Neural progenitor cell (in vitro differentiated cells): ENCODE measurements at regions not wholly inside any gene's neighbourhood (a gene's known extent, or its start where the extent isn't known, plus 50 kb on each side); places are given as distances from the start of the nearest gene placed in this dataset.

Experiments used
- DNase-seq: peaks from one replicate; pipeline ENCODE4 v3.0.0-alpha.2; 2016; ENCODE audit warnings: low spot score
- H2AFZ ChIP-seq: fragments of 200-600 bp; sonication (generic); replicated peaks from 2 replicates; pipeline ENCODE4 v1.6.1; 2016; ENCODE audit warnings: antibody characterized with exemption
- H3F3A ChIP-seq: fragments of 200-600 bp; sonication (generic); 2 replicates; pipeline ENCODE4 v1.6.1; 2016; ENCODE audit warnings: antibody characterized with exemption, low read depth
- H3K27ac ChIP-seq: fragments of 200-600 bp; sonication (generic); 2 replicates; pipeline ENCODE4 v1.5.1; 2016; ENCODE audit warnings: mild to moderate bottlenecking
- H3K27me3 ChIP-seq: fragments of 200-600 bp; sonication (generic); 2 replicates; pipeline ENCODE4 v1.6.1; 2016; ENCODE audit warnings: mild to moderate bottlenecking, moderate library complexity
- H3K36me3 ChIP-seq: fragments of 200-600 bp; sonication (generic); 2 replicates; pipeline ENCODE4 v1.5.1; 2016
- H3K4me1 ChIP-seq: fragments of 200-600 bp; sonication (generic); 2 replicates; pipeline ENCODE4 v1.6.1; 2016; ENCODE audit warnings: mixed run types
- H3K4me2 ChIP-seq: fragments of 200-600 bp; sonication (generic); 2 replicates; pipeline ENCODE4 v1.6.1; 2016
- H3K4me3 ChIP-seq: fragments of 200-600 bp; sonication (generic); 2 replicates; pipeline ENCODE4 v1.5.1; 2016
- H3K79me2 ChIP-seq: fragments of 200-600 bp; sonication (generic); 2 replicates; pipeline ENCODE4 v1.6.1; 2016; ENCODE audit warnings: low read depth
- H3K9ac ChIP-seq: fragments of 200-600 bp; sonication (generic); 2 replicates; pipeline ENCODE4 v1.6.1; 2016
- H3K9me3 ChIP-seq: fragments of 200-600 bp; sonication (generic); 2 replicates; pipeline ENCODE4 v1.5.1; 2016; ENCODE audit warnings: low read depth
- H4K20me1 ChIP-seq: fragments of 200-600 bp; sonication (generic); 2 replicates; pipeline ENCODE4 v1.6.1; 2016; ENCODE audit warnings: low read depth
- H3K27ac Mint-ChIP-seq: 3 replicates; pipeline ENCODE4 v1.8.0; 2021; ENCODE audit warnings: mixed read lengths
- H3K27me3 Mint-ChIP-seq: 2 replicates; pipeline ENCODE4 v1.8.0; 2022; ENCODE audit warnings: low read depth, mild to moderate bottlenecking, inconsistent platforms, moderate library complexity, mixed read lengths; ENCODE audit not compliant: insufficient read depth
- H3K36me3 Mint-ChIP-seq: 3 replicates; pipeline ENCODE4 v1.8.0; 2021; ENCODE audit warnings: mixed read lengths
- H3K4me1 Mint-ChIP-seq: 3 replicates; pipeline ENCODE4 v1.8.0; 2021; ENCODE audit warnings: mixed read lengths
- H3K4me3 Mint-ChIP-seq: 3 replicates; pipeline ENCODE4 v1.8.0; 2021; ENCODE audit warnings: mild to moderate bottlenecking, moderate library complexity, mixed read lengths
- H3K9me3 Mint-ChIP-seq: 3 replicates; pipeline ENCODE4 v1.8.0; 2020; ENCODE audit warnings: mixed read lengths
- EZH2 ChIP-seq: fragments of 200-600 bp; sonication (generic); IDR thresholded peaks from 2 replicates; pipeline ENCODE4 v1.6.1; 2017; ENCODE audit warnings: antibody characterized with exemption, mild to moderate bottlenecking, moderate library complexity
- EZH2phosphoT487 ChIP-seq: fragments of 200-600 bp; sonication (generic); IDR thresholded peaks from 2 replicates; pipeline ENCODE4 v1.6.1; 2017; ENCODE audit warnings: antibody characterized with exemption
- TF ChIP-seq, protein P1 (sequence below): fragments of 200-600 bp; sonication (generic); IDR thresholded peaks from 2 replicates; pipeline ENCODE4 v1.5.1; 2017; ENCODE audit warnings: antibody characterized with exemption, mild to moderate bottlenecking

DNA sequence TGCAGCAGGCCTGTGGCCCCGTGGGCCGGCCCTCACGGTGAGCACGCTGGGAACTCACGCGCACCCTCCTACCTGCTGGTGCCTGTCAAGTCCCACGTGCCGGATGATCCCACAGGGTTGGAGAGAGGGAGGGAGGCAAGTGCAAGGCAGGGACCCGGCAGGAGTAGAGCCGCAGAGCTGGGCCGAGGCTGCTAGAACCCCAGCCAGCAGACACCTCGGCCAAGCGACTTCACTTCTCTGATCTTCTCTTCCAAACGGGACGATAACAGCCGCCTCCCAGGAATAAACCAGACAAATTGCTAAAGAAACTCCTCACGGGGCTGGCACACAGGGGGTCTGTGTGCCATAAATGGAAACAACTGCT is 1232.8 kb downstream of the TBC1D22A start:
- Mint-ChIP-seq H3K36me3 (no peaks in the 10 kb centered on the region), H3K27ac (no peak overlapping the region), H3K27me3 (peaks cover 6% of the 10 kb centered on the region), H3K4me1 (peaks cover 18% of the 10 kb centered on the region), H3K9me3 (no peaks in the 10 kb centered on the region), H3K4me3 (no peak overlapping the region)
- Histone ChIP-seq H3K9ac (no peak overlapping the region), H3K4me2 (no peak overlapping the region), H3K4me3 (no peak overlapping the region), H3K27ac (no peak overlapping the region), H2AFZ (no peak overlapping the region), H3K36me3 (no peaks in the 10 kb centered on the region), H3K9me3 (no peaks in the 10 kb centered on the region), H3K27me3 (no peaks in the 10 kb centered on the region), H3K4me1 (no peaks in the 10 kb centered on the region), H4K20me1 (no peaks in the 10 kb centered on the region), H3K79me2 (no peaks in the 10 kb centered on the region), H3F3A (no peaks in the 10 kb centered on the region)
- no peak for DNase-seq
- TF ChIP-seq EZH2phosphoT487, result no peak
- TF ChIP-seq, protein P1, sequence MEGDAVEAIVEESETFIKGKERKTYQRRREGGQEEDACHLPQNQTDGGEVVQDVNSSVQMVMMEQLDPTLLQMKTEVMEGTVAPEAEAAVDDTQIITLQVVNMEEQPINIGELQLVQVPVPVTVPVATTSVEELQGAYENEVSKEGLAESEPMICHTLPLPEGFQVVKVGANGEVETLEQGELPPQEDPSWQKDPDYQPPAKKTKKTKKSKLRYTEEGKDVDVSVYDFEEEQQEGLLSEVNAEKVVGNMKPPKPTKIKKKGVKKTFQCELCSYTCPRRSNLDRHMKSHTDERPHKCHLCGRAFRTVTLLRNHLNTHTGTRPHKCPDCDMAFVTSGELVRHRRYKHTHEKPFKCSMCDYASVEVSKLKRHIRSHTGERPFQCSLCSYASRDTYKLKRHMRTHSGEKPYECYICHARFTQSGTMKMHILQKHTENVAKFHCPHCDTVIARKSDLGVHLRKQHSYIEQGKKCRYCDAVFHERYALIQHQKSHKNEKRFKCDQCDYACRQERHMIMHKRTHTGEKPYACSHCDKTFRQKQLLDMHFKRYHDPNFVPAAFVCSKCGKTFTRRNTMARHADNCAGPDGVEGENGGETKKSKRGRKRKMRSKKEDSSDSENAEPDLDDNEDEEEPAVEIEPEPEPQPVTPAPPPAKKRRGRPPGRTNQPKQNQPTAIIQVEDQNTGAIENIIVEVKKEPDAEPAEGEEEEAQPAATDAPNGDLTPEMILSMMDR, result no peak
- TF ChIP-seq EZH2, result no peak

DNA sequence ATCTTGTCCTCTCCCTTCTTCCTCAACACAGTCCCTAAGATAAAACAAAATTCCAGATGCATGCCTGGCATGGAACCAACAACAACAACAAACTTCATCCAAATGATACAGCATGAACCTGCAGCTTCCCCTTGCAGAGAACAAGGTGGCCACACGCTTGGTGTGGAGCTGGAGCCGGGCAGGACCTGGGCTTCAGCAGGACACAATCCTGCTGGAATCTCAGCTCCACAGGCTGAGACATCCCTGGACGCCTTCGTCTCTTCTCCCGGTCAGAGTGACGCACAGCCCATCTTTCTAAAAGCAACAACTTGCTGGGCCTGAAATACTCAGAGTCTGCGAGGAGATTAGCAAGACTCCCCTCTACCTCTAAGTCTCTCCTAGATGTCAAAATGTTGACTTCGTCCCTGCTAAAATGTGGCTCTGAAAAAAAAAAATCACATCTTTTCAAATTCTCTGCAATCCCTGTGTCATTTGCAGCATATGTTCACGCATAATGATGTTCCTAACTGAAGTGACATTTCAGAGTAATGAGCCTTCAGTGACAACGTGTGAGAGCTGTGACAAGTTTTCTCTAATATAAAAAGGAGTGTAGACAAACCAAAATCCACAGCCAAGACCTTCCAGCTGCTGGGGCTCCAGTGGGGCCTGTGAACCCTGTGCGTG is 1232.3 kb downstream of the TBC1D22A start:
- Histone ChIP-seq H2AFZ (no peak overlapping the region), H3K9me3 (no peaks in the 10 kb centered on the region), H3K79me2 (no peaks in the 10 kb centered on the region), H3K4me2 (no peak overlapping the region), H3K4me3 (no peak overlapping the region), H3K36me3 (no peaks in the 10 kb centered on the region), H3K9ac (no peak overlapping the region), H3K4me1 (no peaks in the 10 kb centered on the region), H3K27me3 (no peaks in the 10 kb centered on the region), H4K20me1 (no peaks in the 10 kb centered on the region), H3F3A (no peaks in the 10 kb centered on the region), H3K27ac (no peak overlapping the region)
- H3K4me3 Mint-ChIP-seq, result no peak overlapping the region
- H3K27ac Mint-ChIP-seq, result no peak overlapping the region
- DNase-seq, result no peak
- peaks cover 18% of the 10 kb centered on the region for H3K4me1 Mint-ChIP-seq
- TF ChIP-seq, protein P1, result no peak
- TF ChIP-seq EZH2 (no peak), EZH2phosphoT487 (no peak)
- H3K36me3 Mint-ChIP-seq, result no peaks in the 10 kb centered on the region
- H3K9me3 Mint-ChIP-seq, result peaks cover under 1% of the 10 kb centered on the region
- peaks cover 6% of the 10 kb centered on the region for H3K27me3 Mint-ChIP-seq

DNA sequence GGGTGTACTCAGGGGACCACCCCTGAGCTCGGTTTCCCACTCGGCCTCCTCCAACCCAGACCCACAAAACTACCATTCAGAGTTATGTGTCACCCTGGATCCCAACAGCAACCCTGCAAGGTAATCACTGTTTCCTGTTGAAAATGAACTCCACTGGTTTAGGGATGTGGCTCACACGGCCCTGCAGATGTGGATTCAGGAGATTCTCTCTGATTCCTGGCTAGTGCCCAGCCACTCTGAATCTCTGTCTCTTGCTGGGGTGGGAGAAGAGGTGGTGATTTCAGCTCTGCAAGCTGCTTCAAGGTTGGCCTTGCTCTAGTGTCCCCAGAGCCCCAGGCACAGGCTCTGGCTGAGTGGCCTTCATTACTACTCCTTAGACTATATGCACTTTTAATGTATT is 1231.6 kb downstream of the TBC1D22A start:
- Histone ChIP-seq H3K36me3 (no peaks in the 10 kb centered on the region), H3K4me1 (no peaks in the 10 kb centered on the region), H3K4me2 (no peak overlapping the region), H3K27ac (no peak overlapping the region), H3F3A (no peaks in the 10 kb centered on the region), H3K9me3 (no peaks in the 10 kb centered on the region), H2AFZ (no peak overlapping the region), H3K79me2 (no peaks in the 10 kb centered on the region), H3K27me3 (no peaks in the 10 kb centered on the region), H3K9ac (no peak overlapping the region), H4K20me1 (no peaks in the 10 kb centered on the region), H3K4me3 (no peak overlapping the region)
- Mint-ChIP-seq H3K4me3 (no peak overlapping the region), H3K36me3 (no peaks in the 10 kb centered on the region), H3K27me3 (peaks cover 8% of the 10 kb centered on the region), H3K27ac (no peak overlapping the region), H3K9me3 (peaks cover 3% of the 10 kb centered on the region), H3K4me1 (peaks cover 18% of the 10 kb centered on the region)
- TF ChIP-seq, protein P1, result no peak
- no peak for TF ChIP-seq EZH2phosphoT487
- no peak for TF ChIP-seq EZH2
- no peak for DNase-seq
